ENCODE measurements at regions not wholly inside any gene's neighbourhood (a gene's known extent, or its start where the extent isn't known, plus 50 kb on each side); places are given as distances from the start of the nearest gene placed in this dataset.

DNA sequence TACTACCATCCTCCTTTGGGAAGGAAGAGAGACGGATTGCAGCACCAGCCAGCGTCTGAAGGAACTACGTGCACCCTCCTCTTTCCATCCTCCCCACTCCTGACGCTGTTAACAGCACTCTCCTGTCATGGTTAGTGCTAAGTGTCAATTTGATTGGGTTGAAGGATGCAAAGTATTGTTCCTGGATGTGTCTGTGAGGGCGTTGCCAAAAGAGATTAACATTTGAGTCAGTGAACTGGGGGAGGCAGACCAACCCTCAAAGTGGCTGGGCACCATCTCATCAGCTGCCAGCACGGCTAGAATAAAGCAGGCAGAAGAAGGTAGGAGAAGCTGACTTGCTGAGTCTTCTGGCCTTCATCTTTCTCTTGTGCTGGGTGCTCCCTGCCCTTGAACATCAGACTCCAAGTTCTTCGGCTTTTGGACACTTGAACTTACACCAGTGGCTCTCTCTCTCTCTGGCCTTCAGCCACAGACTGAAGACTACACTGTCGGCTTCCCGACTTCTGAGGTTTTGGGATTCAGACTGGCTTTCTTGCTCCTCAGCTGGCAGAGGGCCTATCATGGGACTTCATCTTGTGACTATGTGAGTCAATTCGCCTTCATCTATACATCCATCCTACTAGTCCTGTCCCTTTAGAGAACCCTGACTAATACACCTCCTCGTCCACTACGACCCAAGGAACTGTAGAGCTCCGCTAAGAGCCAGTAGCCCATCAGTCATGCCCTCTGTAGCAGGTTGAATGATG, 128.2 kb upstream of the HES1 start:
- DNase-seq (ENCODE audit: low read depth in 1 of 2, low spot score in 1 of 2): no peak

DNA sequence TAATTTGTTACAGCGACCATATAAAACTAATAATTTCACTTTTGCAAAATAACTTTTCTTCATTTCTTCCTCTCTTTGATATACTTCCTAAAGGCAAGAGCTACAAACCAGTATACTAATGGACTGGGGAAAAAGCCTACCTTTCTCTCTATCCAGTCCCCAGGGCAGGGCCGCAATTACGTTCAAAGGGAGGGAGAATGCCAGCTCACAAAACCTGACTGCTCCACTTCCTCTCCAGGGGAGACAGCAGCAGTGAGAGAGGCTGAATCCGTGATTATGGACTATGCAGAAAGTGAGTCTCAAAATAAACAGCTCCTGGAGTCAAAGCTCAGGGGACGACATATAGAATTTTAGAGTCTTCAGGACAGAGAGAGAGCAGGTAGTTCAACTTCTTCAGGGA, 126.9 kb upstream of the HES1 start:
- no peak for DNase-seq (ENCODE audit: low read depth in 1 of 2, low spot score in 1 of 2)

DNA sequence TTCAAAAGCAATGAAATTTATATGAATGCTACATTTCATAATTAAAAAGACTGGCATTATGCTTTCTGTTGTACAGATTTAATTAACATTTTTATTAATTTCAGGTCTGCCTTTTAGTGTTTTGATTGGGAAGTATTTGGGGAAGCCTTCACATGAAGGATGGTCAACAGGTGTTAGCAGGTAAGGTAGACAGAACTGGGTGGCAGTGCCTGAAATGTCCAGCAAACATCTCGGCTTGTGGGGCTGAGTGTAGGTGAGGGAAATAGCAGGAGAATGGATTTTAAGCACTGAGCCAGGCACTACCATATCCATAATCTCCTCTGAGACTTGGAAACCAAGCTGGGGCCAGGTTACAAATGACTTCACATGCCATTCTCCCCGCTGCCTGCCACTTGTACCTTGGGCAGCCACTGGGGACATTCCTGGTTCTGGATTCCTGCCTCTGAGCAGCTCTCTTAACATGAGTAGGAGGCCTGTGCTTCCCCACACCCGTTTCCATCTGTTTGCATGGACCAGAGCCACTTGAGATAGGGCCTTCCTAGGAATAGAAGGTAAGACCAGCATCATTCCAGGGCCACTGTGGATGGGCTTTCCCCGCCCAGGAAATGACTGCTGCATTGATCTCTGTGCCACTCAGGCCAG, 125.9 kb upstream of the HES1 start:
- no peak for DNase-seq (ENCODE audit: low read depth in 1 of 2, low spot score in 1 of 2)

DNA sequence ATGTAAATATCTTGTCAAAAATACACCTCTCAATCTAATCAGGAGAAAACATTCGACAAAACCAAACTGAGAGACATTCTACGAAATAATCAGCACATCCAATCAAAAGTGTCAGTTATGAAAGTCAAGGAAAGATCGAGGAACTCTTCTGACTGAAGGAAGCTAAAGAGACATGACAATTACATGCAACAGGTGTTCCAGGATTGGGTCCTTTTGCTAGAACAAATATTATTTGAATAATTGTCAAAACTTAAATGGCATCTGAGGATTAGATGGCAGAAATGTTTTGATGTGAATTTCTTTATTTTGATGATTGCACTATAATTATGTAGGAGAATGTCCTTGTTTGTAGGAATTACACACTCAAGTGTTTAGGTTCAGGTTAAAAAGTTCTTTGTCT, 124.1 kb upstream of the HES1 start:
- no peak for DNase-seq (ENCODE audit: low read depth in 1 of 2, low spot score in 1 of 2)

DNA sequence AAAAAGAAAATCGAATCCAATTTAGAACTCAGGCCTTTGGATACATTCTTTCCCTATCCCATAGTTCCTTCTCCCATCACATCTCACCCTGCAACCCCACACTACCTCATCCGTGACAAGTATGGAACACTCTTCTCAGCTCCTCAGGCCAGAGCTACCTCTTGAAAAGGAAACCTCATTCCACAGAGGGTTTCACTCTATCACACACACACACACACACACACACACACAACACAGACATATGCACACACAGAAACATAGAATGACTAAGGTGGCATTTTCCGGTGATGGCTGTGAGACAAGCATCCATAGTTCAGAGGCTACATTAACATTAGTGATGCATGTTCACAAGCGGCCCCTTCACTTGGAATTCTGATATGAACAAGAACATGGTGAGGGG, 122.0 kb upstream of the HES1 start:
- DNase-seq (ENCODE audit: low read depth in 1 of 2, low spot score in 1 of 2): no peak

DNA sequence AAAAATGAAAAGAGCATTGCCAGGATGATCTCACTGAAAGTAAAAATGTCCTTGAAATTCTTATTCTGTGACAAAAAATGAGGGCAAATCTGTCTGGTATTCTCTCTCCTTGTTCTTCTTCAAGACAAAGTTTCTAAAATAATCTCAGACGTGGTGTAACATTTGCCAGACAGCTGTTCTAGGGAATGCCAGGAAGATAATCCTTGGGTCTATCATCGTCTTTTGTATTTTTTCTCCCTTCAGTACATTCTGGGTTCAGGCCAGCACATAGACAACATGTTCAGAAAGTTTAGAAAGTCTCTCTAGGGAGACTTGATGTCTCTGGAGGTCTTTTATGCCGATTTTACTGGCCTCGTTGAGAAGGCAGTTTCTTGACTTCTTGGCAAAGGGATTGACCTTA, 121.2 kb upstream of the HES1 start:
- DNase-seq (ENCODE audit: low read depth in 1 of 2, low spot score in 1 of 2): no peak

DNA sequence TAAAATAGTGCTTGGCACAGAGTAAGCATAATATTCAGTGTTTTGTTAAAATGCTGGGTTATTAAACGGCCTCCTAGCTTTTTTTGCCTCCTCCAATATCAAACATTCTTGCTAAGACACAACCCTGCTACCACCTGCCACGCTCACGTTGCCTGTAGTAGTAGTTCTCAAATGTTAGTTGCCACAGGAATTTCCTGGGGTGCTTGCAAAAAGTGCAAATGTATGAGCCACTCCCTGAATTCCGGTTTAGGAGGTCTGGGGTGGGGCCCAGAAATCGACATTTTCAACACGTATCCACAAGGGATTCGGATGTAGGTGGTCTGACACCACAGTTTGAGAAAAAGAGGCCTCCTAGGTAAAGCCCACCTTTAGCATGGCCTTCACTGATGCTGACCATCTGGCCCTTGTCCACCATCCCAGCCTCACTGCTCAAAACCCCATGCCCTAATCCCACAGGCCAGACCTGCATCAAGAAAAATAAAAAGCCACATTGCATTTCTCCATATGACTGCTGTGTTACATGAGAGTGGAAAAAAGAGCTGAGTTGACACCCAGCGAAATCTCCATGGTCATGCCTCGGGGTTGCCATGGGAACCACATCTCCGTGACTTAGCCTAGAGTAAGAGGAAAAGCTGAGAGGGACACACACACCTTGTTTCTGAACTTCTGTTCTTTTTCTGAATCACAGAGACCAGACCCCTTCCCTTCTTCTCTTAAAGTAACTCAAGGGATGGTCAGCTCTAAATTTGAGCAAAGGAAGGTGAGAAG, 116.4 kb upstream of the HES1 start:
- DNase-seq (ENCODE audit: low read depth in 1 of 2, low spot score in 1 of 2): no peak

DNA sequence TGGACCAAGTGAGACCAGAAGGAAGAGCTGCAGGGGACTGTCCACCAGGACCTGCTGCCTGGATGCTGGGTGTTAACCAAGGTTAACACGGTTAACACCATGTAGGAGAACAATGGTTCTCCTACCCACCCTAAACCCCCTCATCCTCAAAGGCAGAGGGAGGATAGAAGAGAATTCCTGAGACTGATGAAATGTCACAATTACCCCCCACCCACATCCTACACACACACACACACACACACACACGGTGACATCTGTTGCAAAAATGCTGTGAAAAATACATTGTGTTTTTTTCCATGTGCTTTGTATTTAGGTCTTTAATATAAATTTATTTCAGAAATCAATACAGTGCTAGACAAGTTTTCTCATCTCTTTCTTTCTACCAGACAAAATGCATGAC, 113.9 kb upstream of the HES1 start:
- DNase-seq (ENCODE audit: low read depth in 1 of 2, low spot score in 1 of 2): no peak

DNA sequence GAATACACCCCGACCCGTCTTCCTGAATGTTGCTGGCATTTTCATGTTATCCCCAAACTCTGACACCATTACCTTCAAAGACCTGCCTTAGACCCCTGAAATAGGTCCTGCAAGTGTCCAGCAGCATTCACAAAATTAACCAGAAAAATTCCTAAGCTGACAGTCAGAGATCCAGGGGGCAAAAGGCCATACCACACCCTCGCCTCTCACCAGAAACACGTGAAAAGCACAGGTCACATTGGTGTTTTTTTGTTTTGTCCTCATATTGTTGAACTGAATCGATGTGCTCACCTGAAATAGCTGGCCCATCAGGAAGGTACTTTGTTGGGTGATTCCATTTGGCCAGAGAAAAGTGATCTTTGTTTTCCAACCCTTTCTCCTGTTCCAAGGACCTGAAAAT, 113.1 kb upstream of the HES1 start:
- DNase-seq (ENCODE audit: low read depth in 1 of 2, low spot score in 1 of 2): no peak

DNA sequence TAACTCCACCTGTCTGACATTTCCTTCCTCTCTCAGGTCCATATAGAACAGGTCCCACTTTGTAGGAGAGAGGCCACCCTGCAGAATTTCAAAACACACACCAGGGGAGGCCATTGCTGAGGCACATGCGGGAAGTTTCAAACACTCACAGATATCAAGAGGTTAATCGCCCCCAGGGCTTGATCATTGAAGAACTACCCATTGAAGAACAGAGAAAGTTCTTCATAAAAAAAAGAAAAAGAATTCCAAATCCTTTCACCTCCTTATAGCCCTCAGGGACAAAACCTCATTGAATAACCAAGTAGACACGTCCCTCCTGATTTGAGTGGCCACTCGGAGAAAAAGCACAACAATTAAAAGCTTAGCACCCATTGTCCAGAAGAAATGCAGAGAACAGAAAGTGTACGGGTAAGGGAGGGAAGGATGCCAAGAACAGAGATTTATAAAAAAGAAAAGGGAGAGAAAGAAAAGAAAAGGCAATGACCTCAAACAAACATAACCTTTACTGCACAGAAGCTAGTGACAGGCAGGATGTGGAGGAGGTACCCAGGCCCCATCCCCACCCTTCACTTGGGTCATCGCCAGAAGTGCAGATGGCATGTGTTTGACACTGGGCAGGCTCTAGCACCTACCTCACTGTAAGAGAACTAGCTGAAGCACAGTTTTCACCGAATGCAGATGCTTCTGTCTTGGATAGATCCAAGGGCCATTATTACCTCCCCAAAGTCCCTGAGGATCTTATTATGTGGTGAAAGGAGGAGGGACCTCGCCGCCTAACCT, 112.3 kb upstream of the HES1 start:
- no peak for DNase-seq (ENCODE audit: low read depth in 1 of 2, low spot score in 1 of 2)

DNA sequence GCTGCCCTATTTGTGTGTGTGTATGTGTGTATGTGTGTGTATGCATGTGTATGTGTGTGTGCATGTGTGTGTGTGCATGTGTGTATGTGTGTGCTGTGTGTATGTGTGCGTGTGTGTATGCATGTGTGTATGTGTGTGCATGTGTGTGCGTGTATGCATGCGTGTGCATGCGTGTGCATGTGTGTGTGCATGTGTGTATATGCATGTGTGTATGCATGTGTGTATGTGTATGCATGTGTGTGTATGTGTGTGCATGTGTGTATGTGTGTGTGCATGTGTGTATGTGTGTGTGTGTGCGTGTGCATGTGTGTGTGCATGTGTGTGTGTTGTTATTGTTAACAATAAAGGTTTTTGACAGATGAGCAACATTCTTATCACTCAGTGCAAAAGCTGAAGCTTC, 110.8 kb upstream of the HES1 start:
- no peak for DNase-seq (ENCODE audit: low read depth in 1 of 2, low spot score in 1 of 2)

DNA sequence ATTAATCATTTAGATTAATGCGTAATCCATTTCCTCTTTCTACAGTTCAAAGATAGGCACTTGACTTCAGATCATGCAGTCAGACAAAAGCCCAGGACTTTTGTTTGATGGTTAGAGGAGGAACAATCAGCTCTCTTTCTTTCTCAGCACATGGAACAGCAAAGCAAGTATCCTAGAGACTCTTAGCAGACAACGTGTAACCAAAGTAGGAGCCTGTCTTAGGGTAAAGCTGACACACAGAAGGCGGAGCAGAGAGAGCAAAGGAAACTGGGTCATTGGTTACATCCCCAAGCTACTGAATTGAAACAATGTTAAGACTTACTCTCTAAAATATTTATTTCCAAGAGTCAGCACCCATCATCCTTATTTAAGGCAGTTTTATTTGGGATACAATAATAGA, 110.0 kb upstream of the HES1 start:
- DNase-seq (ENCODE audit: low read depth in 1 of 2, low spot score in 1 of 2): no peak

DNA sequence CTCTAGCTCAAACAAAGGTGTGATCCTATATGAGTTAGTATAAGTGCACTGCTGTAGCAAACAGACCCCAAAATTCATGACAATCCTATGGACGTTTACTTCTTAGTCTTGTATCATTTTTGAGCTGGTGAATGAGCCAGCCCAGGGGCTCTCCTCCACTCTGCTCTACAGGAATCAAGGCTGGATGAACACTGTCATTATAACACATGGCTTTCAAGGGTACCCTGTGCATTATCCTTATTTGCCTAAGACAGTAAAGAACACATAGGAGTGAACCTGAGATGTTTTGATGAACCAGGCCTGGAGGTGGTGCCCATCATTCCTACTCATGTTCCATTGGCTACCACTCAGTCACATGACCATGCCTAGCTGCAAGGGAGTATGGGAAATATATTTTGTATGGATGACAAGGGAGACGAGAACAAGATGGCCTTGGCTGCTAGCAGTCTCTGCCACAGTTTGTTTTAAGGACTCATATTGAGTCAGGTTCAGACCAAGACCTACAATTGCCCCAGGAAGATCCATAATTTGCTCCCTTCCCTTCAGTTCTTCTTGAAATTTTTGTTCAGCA, 107.4 kb upstream of the HES1 start:
- no peak for DNase-seq (ENCODE audit: low read depth in 1 of 2, low spot score in 1 of 2)

DNA sequence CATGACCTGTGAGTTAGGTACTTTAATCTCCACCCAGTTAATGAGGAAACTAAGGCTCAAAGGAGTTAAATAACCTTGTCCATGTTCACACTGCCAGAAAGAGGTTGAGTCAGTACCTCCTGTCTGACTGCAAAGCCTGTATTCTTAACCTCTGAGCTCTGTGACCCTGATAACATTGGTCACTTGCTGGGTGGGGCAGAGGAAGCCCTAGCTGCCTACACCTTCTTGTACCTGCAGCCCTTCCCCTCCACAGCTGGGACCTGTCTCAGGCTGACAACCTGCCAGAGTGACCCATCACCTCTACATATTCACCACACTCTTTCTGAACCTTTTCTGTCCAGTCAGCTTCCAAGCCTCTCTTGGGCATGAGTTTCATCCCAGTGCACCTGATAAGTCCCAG, 106.1 kb upstream of the HES1 start:
- DNase-seq (ENCODE audit: low read depth in 1 of 2, low spot score in 1 of 2): no peak

DNA sequence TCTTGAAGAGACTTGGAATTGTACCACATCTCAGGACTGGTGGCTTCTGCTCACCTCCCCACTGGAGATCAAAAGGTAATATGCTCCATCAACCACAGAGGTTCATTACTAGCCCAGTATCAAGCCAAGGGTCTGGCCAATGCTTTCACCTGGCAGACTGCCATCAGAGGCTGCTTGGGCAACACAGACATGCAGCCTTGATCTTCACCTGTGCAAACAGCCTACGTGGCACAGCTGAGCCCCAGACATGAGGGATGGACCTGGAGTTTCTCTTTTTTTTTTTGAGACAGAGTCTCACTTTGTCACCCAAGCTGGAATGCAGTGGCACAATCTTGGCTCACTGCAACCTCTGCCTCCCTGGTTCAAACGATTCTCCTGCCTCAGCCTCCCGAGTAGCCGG, 105.6 kb upstream of the HES1 start:
- no peak for DNase-seq (ENCODE audit: low read depth in 1 of 2, low spot score in 1 of 2)

DNA sequence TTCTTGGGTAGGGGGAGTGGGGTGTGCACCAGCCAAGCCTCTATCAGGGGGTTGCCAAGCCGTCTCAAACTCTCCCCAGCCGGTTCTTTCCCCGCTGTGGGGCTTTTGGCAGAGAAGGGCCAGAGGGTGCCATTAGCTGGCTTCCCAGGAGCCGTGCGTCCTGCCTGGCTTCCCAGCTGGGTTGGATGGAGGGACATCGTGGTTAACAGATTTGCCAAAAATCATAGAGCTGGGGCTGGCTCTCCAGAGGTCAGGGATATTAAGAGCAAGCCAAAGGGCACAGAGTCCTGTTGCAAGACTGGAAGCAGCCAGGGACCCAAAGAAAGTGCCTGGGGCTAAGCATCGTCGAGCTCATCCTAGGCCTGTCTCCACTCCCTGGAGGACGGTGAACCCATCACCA, 104.6 kb upstream of the HES1 start:
- DNase-seq (ENCODE audit: low read depth in 1 of 2, low spot score in 1 of 2): no peak

DNA sequence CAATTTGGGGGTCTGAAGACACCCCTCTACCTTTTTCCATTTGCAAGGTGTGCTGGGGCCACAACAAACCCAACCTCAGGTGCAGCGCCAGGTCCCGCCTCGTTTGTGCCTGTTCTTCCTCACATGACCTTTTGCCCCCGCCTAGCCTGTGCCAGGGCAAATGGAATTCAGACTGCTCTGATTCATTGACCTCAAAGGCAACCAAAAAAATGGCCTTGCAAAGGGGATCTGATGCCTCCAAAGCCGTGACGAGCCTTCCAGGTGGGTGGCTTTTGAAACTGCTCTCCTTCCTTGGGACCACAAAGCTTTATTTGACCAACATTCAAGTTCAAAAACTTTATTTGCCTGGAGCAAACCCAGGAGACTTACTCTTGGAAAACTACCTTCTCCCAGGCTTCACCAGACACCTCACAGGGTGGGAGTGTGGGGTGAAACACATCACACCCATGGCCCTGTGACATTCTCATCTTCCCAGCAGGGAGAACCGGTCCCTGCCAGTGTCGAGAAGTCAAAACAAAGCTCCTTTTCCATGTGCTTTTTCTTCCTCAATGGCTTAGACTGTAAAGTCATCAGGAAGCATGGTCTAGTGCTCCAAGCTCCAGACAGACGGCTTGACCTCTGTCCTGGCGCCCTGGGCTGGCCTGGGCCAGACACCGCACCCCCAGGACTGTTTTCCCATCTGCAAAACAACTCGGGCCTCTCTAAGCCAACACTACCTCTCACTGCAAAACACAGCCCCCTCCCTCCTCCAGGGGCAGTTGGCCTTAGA, 103.9 kb upstream of the HES1 start:
- DNase-seq (ENCODE audit: low read depth in 1 of 2, low spot score in 1 of 2): no peak

DNA sequence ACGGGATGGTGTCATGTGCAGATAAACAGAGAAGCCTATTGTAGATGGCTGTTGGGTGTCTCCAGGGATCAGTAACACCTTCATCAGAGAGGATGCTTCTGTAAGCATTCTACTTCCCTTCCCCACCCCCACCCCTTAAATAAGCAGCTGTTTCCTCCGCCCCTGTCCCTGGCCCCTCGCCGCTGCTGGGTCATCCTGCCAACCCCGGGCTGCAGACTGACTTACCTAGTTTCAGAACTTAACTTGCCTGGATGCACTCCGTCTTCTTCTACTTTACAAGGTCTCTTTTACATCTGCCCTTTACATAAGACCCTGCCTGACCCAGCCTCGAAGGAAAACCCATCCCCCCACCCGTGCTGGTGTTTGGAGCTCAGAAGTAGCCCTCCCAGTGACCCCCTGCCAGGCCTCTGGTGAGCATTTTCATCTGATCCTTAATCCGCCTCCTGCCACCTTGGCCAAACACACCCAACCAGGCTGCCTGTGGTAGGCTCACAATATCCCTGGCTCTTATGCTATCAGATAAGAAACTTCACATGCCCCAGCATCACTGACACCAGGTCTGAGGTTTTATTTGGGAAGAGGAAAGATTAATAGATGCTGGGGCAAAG, 103.0 kb upstream of the HES1 start:
- no peak for DNase-seq (ENCODE audit: low read depth in 1 of 2, low spot score in 1 of 2)

DNA sequence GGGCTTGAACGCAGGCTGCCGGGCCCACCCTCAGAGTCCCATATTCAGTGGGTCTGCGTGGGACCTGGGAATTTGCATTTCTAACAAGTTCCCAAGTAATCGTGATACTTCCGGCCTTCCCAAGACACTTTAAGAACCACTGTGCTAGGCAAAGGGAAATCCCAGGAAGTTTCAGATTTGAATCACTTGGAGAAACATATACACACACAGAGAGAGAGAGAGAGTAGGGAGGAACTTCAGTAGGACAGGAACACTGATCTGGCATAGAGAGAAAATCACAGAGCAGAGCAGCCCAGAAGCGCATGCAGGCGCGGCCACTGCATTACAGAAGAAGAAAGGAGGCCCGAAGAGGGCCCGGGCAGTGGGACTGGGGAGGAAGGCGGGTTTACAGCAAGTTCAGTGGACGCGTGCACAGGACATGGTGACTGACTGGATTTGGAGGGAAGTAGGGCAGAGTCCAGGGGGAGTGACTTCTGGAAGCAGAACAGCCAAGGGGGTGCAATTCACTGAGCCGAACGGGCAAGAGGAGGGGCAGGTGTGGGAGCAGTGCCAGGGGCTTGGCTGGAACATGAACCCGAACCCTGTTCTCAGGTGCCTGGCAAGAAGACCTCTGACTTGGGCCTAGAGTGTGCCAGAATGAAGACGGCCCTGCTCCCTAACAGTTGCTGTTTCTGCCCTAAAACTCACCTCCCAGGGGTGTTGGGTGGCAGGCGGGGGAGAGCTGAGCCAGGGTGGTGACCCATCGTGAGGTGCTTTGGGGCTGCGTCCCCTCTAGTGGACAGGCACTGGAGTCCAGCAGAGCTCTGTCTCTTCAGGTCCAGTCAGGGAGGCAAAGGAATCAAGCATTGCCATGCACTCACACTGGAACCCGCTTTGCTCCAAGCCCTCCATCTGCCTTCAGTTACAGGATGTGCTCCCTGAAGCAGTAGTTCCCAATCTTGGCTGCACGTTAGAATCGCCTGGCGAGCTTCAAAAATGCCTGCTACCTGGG, 101.3 kb upstream of the HES1 start:
- DNase-seq (ENCODE audit: low read depth in 1 of 2, low spot score in 1 of 2): no peak
